Kidney epithelial cell (primary cell): ENCODE measurements at regions not wholly inside any gene's neighbourhood (a gene's known extent, or its start where the extent isn't known, plus 50 kb on each side); places are given as distances from the start of the nearest gene placed in this dataset.

Experiments used
- DNase-seq: peaks from one replicate; pipeline ENCODE4 v3.0.0-alpha.2; 2010; ENCODE audit warnings: low read depth
- H3K27me3 ChIP-seq: 2 replicates; pipeline ENCODE4 v1.6.0; 2011; ENCODE audit warnings: low read length; ENCODE audit not compliant: control insufficient read depth, insufficient read depth
- H3K36me3 ChIP-seq: 2 replicates; pipeline ENCODE4 v1.5.1; 2011; ENCODE audit warnings: low read length; ENCODE audit not compliant: control insufficient read depth, insufficient read depth
- H3K4me3 ChIP-seq: 2 replicates; pipeline ENCODE4 v1.5.1; 2011; ENCODE audit warnings: low read depth, mild to moderate bottlenecking, control low read depth, low read length
- CTCF ChIP-seq: IDR thresholded peaks from 2 replicates; pipeline ENCODE4 v1.5.1; 2011; ENCODE audit warnings: mild to moderate bottlenecking, moderate library complexity, low read length, control low read depth, inconsistent platforms; ENCODE audit not compliant: insufficient read depth, poor library complexity, severe bottlenecking

GRCh38 chr21:28084951-28085350 is 907.7 kb downstream of the LTN1 start:
- no peak for DNase-seq
- no peak for TF ChIP-seq CTCF
- H3K27me3 ChIP-seq: no peaks in the 10 kb centered on the region
- no peaks in the 10 kb centered on the region for H3K36me3 ChIP-seq
- H3K4me3 ChIP-seq: no peak overlapping the region

GRCh38 chr21:28083350-28083749 is 909.3 kb downstream of the LTN1 start:
- no peak for TF ChIP-seq CTCF

GRCh38 chr21:28078126-28078525 is 914.6 kb downstream of the LTN1 start:
- no peak overlapping the region for H3K4me3 ChIP-seq
- H3K27me3 ChIP-seq: no peaks in the 10 kb centered on the region
- no peak for TF ChIP-seq CTCF
- no peak for DNase-seq
- no peaks in the 10 kb centered on the region for H3K36me3 ChIP-seq

More at GRCh38 chr21:28083350-28083749, 909.3 kb downstream of the LTN1 start:
- no peaks in the 10 kb centered on the region for H3K36me3 ChIP-seq
- DNase-seq: no peak
- no peaks in the 10 kb centered on the region for H3K27me3 ChIP-seq
- H3K4me3 ChIP-seq: no peak overlapping the region

- DNase-seq: no peak
- no peak for TF ChIP-seq CTCF
Observed at GRCh38 chr21:28074676-28075075, 918.0 kb downstream of the LTN1 start.

GRCh38 chr21:28072601-28073000 is 920.1 kb downstream of the LTN1 start:
- Histone ChIP-seq H3K4me3 (no peak overlapping the region), H3K36me3 (no peaks in the 10 kb centered on the region)
- TF ChIP-seq CTCF: no peak

More at GRCh38 chr21:28074676-28075075, 918.0 kb downstream of the LTN1 start:
- no peak overlapping the region for H3K4me3 ChIP-seq
- no peaks in the 10 kb centered on the region for H3K36me3 ChIP-seq
- H3K27me3 ChIP-seq: no peaks in the 10 kb centered on the region

GRCh38 chr21:28069450-28069923 is 923.2 kb downstream of the LTN1 start:
- no peak for TF ChIP-seq CTCF
- H3K27me3 ChIP-seq: no peaks in the 10 kb centered on the region
- no peak overlapping the region for H3K4me3 ChIP-seq
- no peak for DNase-seq
- H3K36me3 ChIP-seq: no peaks in the 10 kb centered on the region

More at GRCh38 chr21:28072601-28073000, 920.1 kb downstream of the LTN1 start:
- no peaks in the 10 kb centered on the region for H3K27me3 ChIP-seq
- no peak for DNase-seq
